Suprapubic skin (tissue), 4 donors: ENCODE measurements at regions not wholly inside any gene's neighbourhood (a gene's known extent, or its start where the extent isn't known, plus 50 kb on each side); places are given as distances from the start of the nearest gene placed in this dataset.
"Not testable (repeated sequence)": the region's sequence is repeated elsewhere in the genome, so short reads cannot be mapped to it uniquely, and the experiment has no call there.

Experiments
- DNase-seq, 2 donors: peaks; one replicate each; pipeline ENCODE4 v3.0.0-alpha.2; 2019; ENCODE audit warnings: low spot score in 2 of 2
- H3K27ac ChIP-seq: fragments of 200-600 bp; sonication (generic); one replicate; pipeline ENCODE4 v1.5.1; 2019
- H3K27me3 ChIP-seq: fragments of 200-600 bp; sonication (generic); one replicate; pipeline ENCODE4 v1.5.1; 2019
- H3K36me3 ChIP-seq: fragments of 200-600 bp; sonication (generic); one replicate; pipeline ENCODE4 v1.5.1; 2019
- H3K4me1 ChIP-seq: fragments of 200-600 bp; sonication (generic); one replicate; pipeline ENCODE4 v1.5.1; 2019
- H3K4me3 ChIP-seq: fragments of 200-600 bp; sonication (generic); one replicate; pipeline ENCODE4 v1.5.1; 2019; ENCODE audit warnings: mild to moderate bottlenecking
- H3K9me3 ChIP-seq: fragments of 200-600 bp; sonication (generic); one replicate; pipeline ENCODE4 v1.5.1; 2019
- EP300 ChIP-seq: sonication (generic); formaldehyde crosslinking; IDR thresholded peaks from one replicate; pipeline ENCODE4 v1.6.1; 2017; ENCODE audit warnings: antibody characterized with exemption
- POLR2A ChIP-seq, 2 donors: fragments of 450-650 bp; IDR thresholded peaks; one replicate each; pipeline ENCODE4 v1.6.1; 2017; ENCODE audit warnings: antibody characterized with exemption in 2 of 2, mild to moderate bottlenecking in 2 of 2, moderate library complexity in 2 of 2
- POLR2AphosphoS5 ChIP-seq, 3 donors: sonication (generic); formaldehyde crosslinking; IDR thresholded peaks; one replicate each; pipeline ENCODE4 v1.6.1; 2017; ENCODE audit warnings: antibody characterized with exemption in 3 of 3
- WGBS: methylation state at CpG from one replicate; pipeline ENCODE4 v1.1.5; 2018; 5-methylcytosine and 5-hydroxymethylcytosine counted together
- TF ChIP-seq, protein P1 (sequence below), 2 donors: fragments of 200-600 bp in 1 of 2; fragments of 450-650 bp in 1 of 2; sonication (generic) in 1 of 2; IDR thresholded peaks; one replicate each; pipeline ENCODE4 v1.5.1; 2016 to 2019; ENCODE audit warnings: antibody characterized with exemption in 2 of 2, mild to moderate bottlenecking in 1 of 2, moderate library complexity in 1 of 2

DNA sequence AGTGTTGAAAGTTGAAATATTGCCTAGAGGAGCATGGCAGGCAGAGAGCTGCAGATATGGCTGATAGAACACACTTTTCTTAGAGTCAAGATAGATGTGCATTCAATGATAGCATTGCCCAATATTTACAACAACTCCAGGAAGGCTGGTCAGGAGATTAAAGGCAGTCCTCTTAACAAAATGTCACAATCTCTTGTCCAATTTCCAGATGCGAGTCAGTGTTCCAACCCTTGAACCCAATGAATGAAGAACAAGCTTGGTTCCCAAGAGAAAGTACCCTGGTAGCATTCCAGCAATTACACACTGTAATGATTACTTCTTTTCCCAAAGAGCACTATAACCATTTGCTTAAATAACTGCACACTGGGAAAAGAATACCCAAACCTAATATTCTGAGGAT lies 839.4 kb upstream of the VRK2 start:
- H3K27ac ChIP-seq = no peak overlapping the region
- 76% methylated on average over 1 of the region's 1 CpG for WGBS
- TF ChIP-seq POLR2AphosphoS5 (IDR thresholded peaks at IDR 0.05) (no peak), POLR2A (IDR thresholded peaks at IDR 0.05) (no peak), EP300 (no peak)
- TF ChIP-seq, protein P1, sequence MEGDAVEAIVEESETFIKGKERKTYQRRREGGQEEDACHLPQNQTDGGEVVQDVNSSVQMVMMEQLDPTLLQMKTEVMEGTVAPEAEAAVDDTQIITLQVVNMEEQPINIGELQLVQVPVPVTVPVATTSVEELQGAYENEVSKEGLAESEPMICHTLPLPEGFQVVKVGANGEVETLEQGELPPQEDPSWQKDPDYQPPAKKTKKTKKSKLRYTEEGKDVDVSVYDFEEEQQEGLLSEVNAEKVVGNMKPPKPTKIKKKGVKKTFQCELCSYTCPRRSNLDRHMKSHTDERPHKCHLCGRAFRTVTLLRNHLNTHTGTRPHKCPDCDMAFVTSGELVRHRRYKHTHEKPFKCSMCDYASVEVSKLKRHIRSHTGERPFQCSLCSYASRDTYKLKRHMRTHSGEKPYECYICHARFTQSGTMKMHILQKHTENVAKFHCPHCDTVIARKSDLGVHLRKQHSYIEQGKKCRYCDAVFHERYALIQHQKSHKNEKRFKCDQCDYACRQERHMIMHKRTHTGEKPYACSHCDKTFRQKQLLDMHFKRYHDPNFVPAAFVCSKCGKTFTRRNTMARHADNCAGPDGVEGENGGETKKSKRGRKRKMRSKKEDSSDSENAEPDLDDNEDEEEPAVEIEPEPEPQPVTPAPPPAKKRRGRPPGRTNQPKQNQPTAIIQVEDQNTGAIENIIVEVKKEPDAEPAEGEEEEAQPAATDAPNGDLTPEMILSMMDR (IDR thresholded peaks at IDR 0.05) = no peak
- no peaks in the 10 kb centered on the region for H3K36me3 ChIP-seq
- H3K9me3 ChIP-seq = no peaks in the 10 kb centered on the region
- no peaks in the 10 kb centered on the region for H3K27me3 ChIP-seq
- DNase-seq = no peak
- no peak overlapping the region for H3K4me3 ChIP-seq
- no peaks in the 10 kb centered on the region for H3K4me1 ChIP-seq

DNA sequence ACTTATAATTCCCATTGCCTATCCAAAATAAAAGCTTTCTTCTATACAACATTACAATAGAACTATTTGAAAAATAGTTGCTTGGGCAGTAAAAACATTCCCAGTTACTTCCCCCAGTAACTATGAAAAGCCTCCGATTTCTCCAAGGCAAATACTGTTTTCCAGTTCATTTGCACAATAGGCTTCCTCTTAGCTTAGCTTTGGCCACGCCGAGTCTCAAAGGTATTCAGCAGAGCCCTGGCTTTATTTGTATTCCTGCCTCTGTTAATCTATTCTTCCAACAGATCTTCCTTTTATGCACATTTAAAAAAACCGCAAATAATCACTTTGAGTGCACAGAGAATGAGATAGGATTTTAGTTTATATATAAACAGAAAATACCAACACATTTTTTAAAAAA lies 836.8 kb upstream of the VRK2 start:
- Histone ChIP-seq H3K4me1 (no peaks in the 10 kb centered on the region), H3K36me3 (no peaks in the 10 kb centered on the region), H3K27ac (no peak overlapping the region), H3K4me3 (no peak overlapping the region), H3K9me3 (no peaks in the 10 kb centered on the region), H3K27me3 (no peaks in the 10 kb centered on the region)
- TF ChIP-seq, protein P1 (IDR thresholded peaks at IDR 0.05) = no peak
- no peak for TF ChIP-seq POLR2A (IDR thresholded peaks at IDR 0.05)
- TF ChIP-seq POLR2AphosphoS5 (IDR thresholded peaks at IDR 0.05) = no peak
- no peak for TF ChIP-seq EP300
- no peak for DNase-seq
- 79% methylated on average over 4 of the region's 4 CpGs for WGBS

DNA sequence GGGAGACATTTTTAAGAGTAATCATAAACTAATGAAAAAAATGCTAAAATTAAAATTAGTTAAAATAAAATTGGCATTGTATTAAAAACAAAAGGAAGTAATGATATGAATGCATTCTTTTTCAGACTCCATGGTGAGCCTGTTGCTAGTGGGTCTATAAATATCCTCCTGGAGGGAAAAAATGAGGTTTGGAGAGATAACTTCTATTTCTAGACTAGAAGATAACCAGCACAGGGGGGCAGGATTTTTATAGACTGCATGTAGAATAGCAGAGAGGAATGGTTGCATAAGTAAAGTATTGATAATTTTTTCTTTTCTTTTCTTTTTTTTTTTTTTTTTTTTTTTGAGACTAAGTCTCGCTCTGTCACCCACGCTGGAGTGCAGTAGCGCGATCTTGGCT lies 835.8 kb upstream of the VRK2 start:
- Histone ChIP-seq H3K27me3 (no peaks in the 10 kb centered on the region), H3K4me3 (no peak overlapping the region), H3K9me3 (no peaks in the 10 kb centered on the region), H3K4me1 (no peaks in the 10 kb centered on the region), H3K36me3 (no peaks in the 10 kb centered on the region), H3K27ac (no peak overlapping the region)
- DNase-seq = no peak
- no peak for TF ChIP-seq POLR2A (IDR thresholded peaks at IDR 0.05)
- TF ChIP-seq EP300 = no peak
- TF ChIP-seq, protein P1 (IDR thresholded peaks at IDR 0.05) = no peak
- no peak for TF ChIP-seq POLR2AphosphoS5 (IDR thresholded peaks at IDR 0.05)
- WGBS = 91% methylated on average over 4 of the region's 4 CpGs

DNA sequence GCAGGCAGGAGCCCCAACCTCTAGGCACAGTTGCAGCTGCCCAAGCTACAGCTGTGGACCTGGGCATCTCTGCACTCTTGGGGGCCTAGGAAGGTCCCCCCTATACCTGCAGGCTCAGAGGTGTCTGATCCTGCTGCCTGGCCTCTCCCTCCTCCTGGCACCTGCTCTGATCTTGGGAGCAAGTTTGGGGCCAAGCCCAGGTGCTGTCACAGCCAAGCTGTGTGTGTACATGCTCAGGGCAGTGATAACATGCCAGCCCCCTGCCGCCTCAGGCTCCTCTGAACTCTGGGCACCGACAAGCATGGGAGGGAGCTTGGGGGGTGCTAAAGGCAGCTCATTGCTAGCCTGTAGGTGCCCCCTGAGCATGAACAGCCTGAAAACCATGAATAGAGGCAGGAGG lies 829.6 kb upstream of the VRK2 start:
- H3K27me3 ChIP-seq = no peaks in the 10 kb centered on the region
- no CpG with 5 or more reads among the region's 2 CpGs for WGBS
- no peaks in the 10 kb centered on the region for H3K4me1 ChIP-seq
- H3K9me3 ChIP-seq = peaks cover 15% of the 10 kb centered on the region
- no peak for DNase-seq
- H3K27ac ChIP-seq = no peak overlapping the region
- H3K4me3 ChIP-seq = no peak overlapping the region
- TF ChIP-seq EP300 = no peak
- TF ChIP-seq POLR2AphosphoS5 (IDR thresholded peaks at IDR 0.05) = no peak
- TF ChIP-seq POLR2A (IDR thresholded peaks at IDR 0.05) = no peak
- TF ChIP-seq, protein P1 (IDR thresholded peaks at IDR 0.05) = no peak
- H3K36me3 ChIP-seq = no peaks in the 10 kb centered on the region

DNA sequence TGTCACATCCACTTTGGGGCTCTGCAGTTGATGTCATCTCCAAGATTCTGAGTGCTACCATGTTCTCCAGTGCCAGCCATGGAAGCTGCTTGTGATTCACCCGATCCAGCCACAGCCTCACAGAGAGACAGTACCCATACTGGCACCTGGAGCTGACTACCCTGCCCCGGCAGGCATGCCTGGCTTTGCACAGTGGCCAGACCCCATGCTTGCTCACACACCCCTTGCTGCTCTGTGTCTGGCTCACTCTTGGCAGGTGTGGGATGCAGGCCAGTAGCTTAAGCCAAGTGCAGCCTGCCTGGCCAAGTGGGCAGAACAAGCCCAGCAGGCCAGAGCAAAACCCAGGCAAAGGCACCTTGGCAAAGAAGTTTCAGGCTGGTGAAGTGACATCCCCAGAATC lies 828.4 kb upstream of the VRK2 start:
- Histone ChIP-seq H3K27me3 (no peaks in the 10 kb centered on the region), H3K4me3 (no peak overlapping the region), H3K4me1 (no peaks in the 10 kb centered on the region), H3K9me3 (peaks cover 15% of the 10 kb centered on the region), H3K27ac (no peak overlapping the region), H3K36me3 (no peaks in the 10 kb centered on the region)
- WGBS = 29% methylated on average over 1 of the region's 2 CpGs
- DNase-seq = no peak
- TF ChIP-seq, protein P1 (IDR thresholded peaks at IDR 0.05) = no peak
- TF ChIP-seq POLR2AphosphoS5 (IDR thresholded peaks at IDR 0.05) = no peak
- TF ChIP-seq EP300 = no peak
- TF ChIP-seq POLR2A (IDR thresholded peaks at IDR 0.05) = no peak

- H3K27me3 ChIP-seq, H3K36me3 ChIP-seq, H3K9me3 ChIP-seq, H3K27ac ChIP-seq, H3K4me3 ChIP-seq, H3K4me1 ChIP-seq, DNase-seq: not testable (repeated sequence)
- WGBS = 89% methylated on average over 12 of the region's 12 CpGs
Measured at GRCh38 chr2:57229706-57230105, 816.9 kb upstream of the VRK2 start.

- not testable (repeated sequence) for H3K36me3 ChIP-seq, DNase-seq, H3K27ac ChIP-seq, H3K4me1 ChIP-seq, H3K9me3 ChIP-seq, H3K27me3 ChIP-seq, H3K4me3 ChIP-seq
- 93% methylated on average over 9 of the region's 9 CpGs for WGBS
Measured at GRCh38 chr2:57232341-57232740, 814.3 kb upstream of the VRK2 start.

- not testable (repeated sequence) for H3K27me3 ChIP-seq, H3K9me3 ChIP-seq, H3K36me3 ChIP-seq, H3K27ac ChIP-seq, H3K4me1 ChIP-seq, H3K4me3 ChIP-seq, DNase-seq
- WGBS = 71% methylated on average over 3 of the region's 3 CpGs
Measured at GRCh38 chr2:57251495-57251894, 795.1 kb upstream of the VRK2 start.

GRCh38 chr2:57276408-57276807 lies 770.2 kb upstream of the VRK2 start:
- not testable (repeated sequence) for H3K36me3 ChIP-seq, DNase-seq, H3K4me3 ChIP-seq, H3K27me3 ChIP-seq, H3K27ac ChIP-seq, H3K4me1 ChIP-seq, H3K9me3 ChIP-seq
- WGBS = 98% methylated on average over 9 of the region's 9 CpGs
